ENCODE measurements at regions not wholly inside any gene's neighbourhood (a gene's known extent, or its start where the extent isn't known, plus 50 kb on each side); places are given as distances from the start of the nearest gene placed in this dataset.
A peak's percentile ranks its signal among the peaks of the same experiment; 100 is the strongest.

DNA sequence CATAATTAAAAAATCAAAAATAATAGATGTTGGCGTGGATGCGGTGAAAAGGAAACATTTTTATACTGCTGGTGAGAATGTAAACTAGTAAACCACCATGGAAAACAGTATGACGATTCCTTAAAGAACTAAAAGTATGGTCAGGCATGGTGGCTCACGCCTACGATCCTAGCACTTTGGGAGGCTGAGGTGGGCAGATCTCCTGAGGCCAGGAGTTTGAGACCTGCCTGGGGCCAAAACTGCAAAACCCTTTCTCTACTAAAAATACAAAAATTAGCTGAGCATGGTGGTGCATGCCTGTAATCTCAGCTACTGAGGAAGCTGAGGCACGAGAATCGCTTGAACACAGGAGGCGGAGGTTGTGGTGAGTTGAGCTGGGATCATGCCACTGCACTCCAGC lies 195.7 kb upstream of the BMP4 start:
- H3K36me3 ChIP-seq = no peaks in the 10 kb centered on the region
- TF ChIP-seq, protein P1, sequence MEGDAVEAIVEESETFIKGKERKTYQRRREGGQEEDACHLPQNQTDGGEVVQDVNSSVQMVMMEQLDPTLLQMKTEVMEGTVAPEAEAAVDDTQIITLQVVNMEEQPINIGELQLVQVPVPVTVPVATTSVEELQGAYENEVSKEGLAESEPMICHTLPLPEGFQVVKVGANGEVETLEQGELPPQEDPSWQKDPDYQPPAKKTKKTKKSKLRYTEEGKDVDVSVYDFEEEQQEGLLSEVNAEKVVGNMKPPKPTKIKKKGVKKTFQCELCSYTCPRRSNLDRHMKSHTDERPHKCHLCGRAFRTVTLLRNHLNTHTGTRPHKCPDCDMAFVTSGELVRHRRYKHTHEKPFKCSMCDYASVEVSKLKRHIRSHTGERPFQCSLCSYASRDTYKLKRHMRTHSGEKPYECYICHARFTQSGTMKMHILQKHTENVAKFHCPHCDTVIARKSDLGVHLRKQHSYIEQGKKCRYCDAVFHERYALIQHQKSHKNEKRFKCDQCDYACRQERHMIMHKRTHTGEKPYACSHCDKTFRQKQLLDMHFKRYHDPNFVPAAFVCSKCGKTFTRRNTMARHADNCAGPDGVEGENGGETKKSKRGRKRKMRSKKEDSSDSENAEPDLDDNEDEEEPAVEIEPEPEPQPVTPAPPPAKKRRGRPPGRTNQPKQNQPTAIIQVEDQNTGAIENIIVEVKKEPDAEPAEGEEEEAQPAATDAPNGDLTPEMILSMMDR (IDR thresholded peaks at IDR 0.05) = no peak
- no peaks in the 10 kb centered on the region for H3K27me3 ChIP-seq
- peaks cover 2 to 18% of the 10 kb centered on the region in 2 donors for H3K9me3 ChIP-seq
- H3K4me3 ChIP-seq = no peak overlapping the region
- no peak for DNase-seq (ENCODE audit: low spot score)
- no peaks in the 10 kb centered on the region for H3K4me1 ChIP-seq
- no peak overlapping the region for H3K27ac ChIP-seq

DNA sequence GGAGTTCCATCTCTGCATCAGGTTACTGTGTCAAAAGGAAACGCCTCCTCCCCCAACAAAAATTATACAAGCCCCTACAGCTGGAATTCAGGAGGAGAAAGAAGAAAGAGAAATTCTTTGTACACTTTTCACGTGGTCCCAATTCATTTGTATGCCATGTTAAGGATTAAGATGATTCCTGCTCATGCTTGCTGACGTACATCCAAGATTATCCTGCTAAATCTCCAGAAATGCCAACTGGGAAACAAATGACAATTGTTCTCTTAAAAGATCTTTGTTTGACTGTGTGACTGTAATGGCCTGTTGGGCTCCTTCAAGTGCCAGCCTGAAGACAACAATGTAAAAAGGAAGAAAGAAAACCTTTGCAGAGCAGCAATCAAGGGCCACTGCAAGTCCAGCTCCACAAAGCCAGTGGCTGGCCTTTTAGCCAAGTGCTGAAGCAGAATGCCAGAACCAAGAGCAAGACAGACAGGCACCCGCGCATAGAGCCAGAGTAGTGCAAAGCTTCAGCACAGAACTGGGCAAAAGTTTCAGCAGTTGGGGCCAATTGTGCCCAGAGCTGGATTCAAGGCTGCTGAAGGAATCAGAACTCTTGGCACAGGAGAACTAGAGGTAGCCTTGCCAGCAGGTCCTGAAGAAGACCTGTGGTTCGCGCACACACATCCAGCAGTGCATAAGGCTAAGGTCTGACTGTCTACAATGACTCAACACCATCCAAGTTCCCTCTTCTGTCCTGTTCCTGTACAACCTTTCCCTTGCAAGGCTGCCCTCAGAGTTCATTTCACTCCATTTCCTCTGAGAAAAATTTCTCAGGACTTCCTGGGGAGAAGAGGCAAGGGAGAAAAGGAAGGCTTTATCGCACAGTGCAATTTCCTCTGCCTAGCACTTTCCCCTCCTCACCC lies 209.7 kb upstream of the BMP4 start:
- Histone ChIP-seq H3K36me3 (no peaks in the 10 kb centered on the region), H3K9me3 (no peaks in the 10 kb centered on the region), H3K27ac (no peak overlapping the region), H3K4me3 (no peak overlapping the region), H3K4me1 (peaks cover 0 to 10% of the 10 kb centered on the region in 2 donors), H3K27me3 (no peaks in the 10 kb centered on the region)
- TF ChIP-seq, protein P1 (IDR thresholded peaks at IDR 0.05) = no peak
- DNase-seq (ENCODE audit: low spot score) = no peak

DNA sequence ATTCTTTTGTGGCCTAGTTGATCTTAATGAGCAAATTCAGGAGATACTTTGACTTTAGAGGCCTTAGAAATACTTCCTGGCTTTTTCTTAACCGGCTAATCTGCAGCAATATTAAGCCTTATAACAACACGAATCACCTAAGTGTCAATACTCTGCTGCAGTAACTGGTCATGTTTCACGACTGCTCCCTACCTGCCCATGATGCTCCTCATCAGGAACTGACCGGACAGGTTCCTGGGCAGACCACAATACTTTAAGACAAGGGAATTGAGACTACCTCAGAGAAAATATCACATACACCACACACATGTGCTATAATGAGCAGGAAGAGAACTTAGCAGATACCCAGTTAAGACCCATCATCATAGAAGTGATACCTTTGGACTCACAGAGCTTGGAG lies 211.9 kb upstream of the BMP4 start:
- H3K27me3 ChIP-seq = no peaks in the 10 kb centered on the region
- no peak overlapping the region for H3K27ac ChIP-seq
- TF ChIP-seq, protein P1 (IDR thresholded peaks at IDR 0.05) = no peak
- H3K4me1 ChIP-seq = peaks cover 0 to 14% of the 10 kb centered on the region in 2 donors
- no peaks in the 10 kb centered on the region for H3K9me3 ChIP-seq
- no peaks in the 10 kb centered on the region for H3K36me3 ChIP-seq
- H3K4me3 ChIP-seq = no peak overlapping the region
- DNase-seq (ENCODE audit: low spot score) = no peak

DNA sequence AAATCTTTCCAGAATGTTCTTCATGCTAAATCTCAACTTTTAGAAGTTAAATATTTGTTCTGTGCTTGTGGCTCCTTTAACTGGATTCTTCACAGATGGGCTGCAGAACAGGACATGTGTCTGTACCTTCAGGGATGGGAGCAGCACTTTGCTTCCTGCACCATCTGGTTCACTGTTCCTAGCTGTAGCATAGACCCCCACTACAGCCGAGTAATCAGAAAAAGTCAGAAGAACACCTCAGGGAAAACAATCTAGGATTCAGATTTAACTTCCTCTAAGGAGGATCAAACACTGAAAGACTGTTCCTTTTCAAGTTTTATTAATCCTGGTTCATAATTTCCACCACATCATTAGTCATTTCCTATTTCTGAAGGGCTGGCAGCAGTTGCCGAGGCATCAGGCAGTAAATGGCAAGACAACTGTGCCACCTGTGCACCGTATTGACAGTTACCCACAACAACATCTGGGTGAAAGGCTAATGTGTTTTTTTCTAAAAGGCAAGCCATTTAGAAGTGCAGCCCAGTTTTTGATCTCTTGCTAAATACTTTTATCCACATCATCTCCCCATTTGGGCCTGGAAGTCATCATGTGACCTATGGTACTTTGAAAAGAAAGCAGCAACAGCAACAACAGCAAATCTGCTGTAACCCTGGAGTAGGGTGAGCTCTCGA lies 212.8 kb upstream of the BMP4 start:
- no peak overlapping the region for H3K4me3 ChIP-seq
- no peaks in the 10 kb centered on the region for H3K9me3 ChIP-seq
- TF ChIP-seq, protein P1 (IDR thresholded peaks at IDR 0.05) = no peak
- no peak for DNase-seq (ENCODE audit: low spot score)
- H3K4me1 ChIP-seq = peaks cover 0 to 23% of the 10 kb centered on the region in 2 donors
- H3K27me3 ChIP-seq = no peaks in the 10 kb centered on the region
- H3K27ac ChIP-seq = peak overlapping the region in 1 of 2 donors; percentile 1
- no peaks in the 10 kb centered on the region for H3K36me3 ChIP-seq

DNA sequence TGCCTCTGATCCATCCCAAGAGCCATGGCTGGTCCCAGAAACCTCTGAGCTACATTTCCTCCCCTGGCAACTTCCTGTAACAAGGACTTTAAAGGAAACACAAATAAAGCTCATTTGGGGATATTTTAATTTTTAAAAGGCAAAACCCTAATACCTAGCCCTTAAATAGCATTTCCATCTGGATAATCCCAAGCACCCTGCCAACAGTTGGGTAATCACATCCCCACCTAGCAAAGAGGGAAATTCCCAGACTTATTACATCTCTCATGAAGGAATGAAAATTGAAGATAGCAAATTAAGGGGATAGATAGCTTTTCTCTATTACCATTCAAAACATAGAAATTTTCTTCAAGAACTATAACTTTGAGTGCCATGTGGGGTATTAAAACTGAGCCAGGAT lies 213.7 kb upstream of the BMP4 start:
- DNase-seq (ENCODE audit: low spot score) = no peak
- TF ChIP-seq, protein P1 (IDR thresholded peaks at IDR 0.05) = no peak
- Histone ChIP-seq H3K27me3 (no peaks in the 10 kb centered on the region), H3K36me3 (no peaks in the 10 kb centered on the region), H3K27ac (peak overlapping the region in 1 of 2 donors; percentile 1), H3K4me1 (peaks cover 0 to 25% of the 10 kb centered on the region in 2 donors), H3K9me3 (no peaks in the 10 kb centered on the region), H3K4me3 (no peak overlapping the region)

Measured in right atrium auricular region (tissue), 2 donors.